Neural progenitor cell (in vitro differentiated cells): ENCODE measurements at regions not wholly inside any gene's neighbourhood (a gene's known extent, or its start where the extent isn't known, plus 50 kb on each side); places are given as distances from the start of the nearest gene placed in this dataset.

Experiments used
- DNase-seq: peaks from one replicate; pipeline ENCODE4 v3.0.0-alpha.2; 2016; ENCODE audit warnings: low spot score
- H2AFZ ChIP-seq: fragments of 200-600 bp; sonication (generic); replicated peaks from 2 replicates; pipeline ENCODE4 v1.6.1; 2016; ENCODE audit warnings: antibody characterized with exemption
- H3F3A ChIP-seq: fragments of 200-600 bp; sonication (generic); 2 replicates; pipeline ENCODE4 v1.6.1; 2016; ENCODE audit warnings: antibody characterized with exemption, low read depth
- H3K27ac ChIP-seq: fragments of 200-600 bp; sonication (generic); 2 replicates; pipeline ENCODE4 v1.5.1; 2016; ENCODE audit warnings: mild to moderate bottlenecking
- H3K27me3 ChIP-seq: fragments of 200-600 bp; sonication (generic); 2 replicates; pipeline ENCODE4 v1.6.1; 2016; ENCODE audit warnings: mild to moderate bottlenecking, moderate library complexity
- H3K36me3 ChIP-seq: fragments of 200-600 bp; sonication (generic); 2 replicates; pipeline ENCODE4 v1.5.1; 2016
- H3K4me1 ChIP-seq: fragments of 200-600 bp; sonication (generic); 2 replicates; pipeline ENCODE4 v1.6.1; 2016; ENCODE audit warnings: mixed run types
- H3K4me2 ChIP-seq: fragments of 200-600 bp; sonication (generic); 2 replicates; pipeline ENCODE4 v1.6.1; 2016
- H3K4me3 ChIP-seq: fragments of 200-600 bp; sonication (generic); 2 replicates; pipeline ENCODE4 v1.5.1; 2016
- H3K79me2 ChIP-seq: fragments of 200-600 bp; sonication (generic); 2 replicates; pipeline ENCODE4 v1.6.1; 2016; ENCODE audit warnings: low read depth
- H3K9ac ChIP-seq: fragments of 200-600 bp; sonication (generic); 2 replicates; pipeline ENCODE4 v1.6.1; 2016
- H3K9me3 ChIP-seq: fragments of 200-600 bp; sonication (generic); 2 replicates; pipeline ENCODE4 v1.5.1; 2016; ENCODE audit warnings: low read depth
- H4K20me1 ChIP-seq: fragments of 200-600 bp; sonication (generic); 2 replicates; pipeline ENCODE4 v1.6.1; 2016; ENCODE audit warnings: low read depth
- H3K27ac Mint-ChIP-seq: 3 replicates; pipeline ENCODE4 v1.8.0; 2021; ENCODE audit warnings: mixed read lengths
- H3K27me3 Mint-ChIP-seq: 2 replicates; pipeline ENCODE4 v1.8.0; 2022; ENCODE audit warnings: low read depth, mild to moderate bottlenecking, inconsistent platforms, moderate library complexity, mixed read lengths; ENCODE audit not compliant: insufficient read depth
- H3K36me3 Mint-ChIP-seq: 3 replicates; pipeline ENCODE4 v1.8.0; 2021; ENCODE audit warnings: mixed read lengths
- H3K4me1 Mint-ChIP-seq: 3 replicates; pipeline ENCODE4 v1.8.0; 2021; ENCODE audit warnings: mixed read lengths
- H3K4me3 Mint-ChIP-seq: 3 replicates; pipeline ENCODE4 v1.8.0; 2021; ENCODE audit warnings: mild to moderate bottlenecking, moderate library complexity, mixed read lengths
- H3K9me3 Mint-ChIP-seq: 3 replicates; pipeline ENCODE4 v1.8.0; 2020; ENCODE audit warnings: mixed read lengths
- CTCF ChIP-seq: fragments of 200-600 bp; sonication (generic); IDR thresholded peaks from 2 replicates; pipeline ENCODE4 v1.5.1; 2017; ENCODE audit warnings: antibody characterized with exemption, mild to moderate bottlenecking
- EZH2 ChIP-seq: fragments of 200-600 bp; sonication (generic); IDR thresholded peaks from 2 replicates; pipeline ENCODE4 v1.6.1; 2017; ENCODE audit warnings: antibody characterized with exemption, mild to moderate bottlenecking, moderate library complexity
- EZH2phosphoT487 ChIP-seq: fragments of 200-600 bp; sonication (generic); IDR thresholded peaks from 2 replicates; pipeline ENCODE4 v1.6.1; 2017; ENCODE audit warnings: antibody characterized with exemption

- H3K4me1 ChIP-seq, result peaks cover 33% of the 10 kb centered on the region
- no peak for TF ChIP-seq EZH2phosphoT487
- no peak for TF ChIP-seq EZH2
- Mint-ChIP-seq H3K4me1 (peaks cover 51% of the 10 kb centered on the region), H3K4me3 (no peak overlapping the region), H3K36me3 (no peaks in the 10 kb centered on the region), H3K27ac (peak overlapping the region; percentile 93), H3K9me3 (no peaks in the 10 kb centered on the region), H3K27me3 (peaks cover 16% of the 10 kb centered on the region)
- no peaks in the 10 kb centered on the region for H4K20me1 ChIP-seq
- H3K9me3 ChIP-seq, result no peaks in the 10 kb centered on the region
- DNase-seq, result peak; percentile 86
- no peak overlapping the region for H3K4me2 ChIP-seq
- H3K9ac ChIP-seq, result no peak overlapping the region
- H3K79me2 ChIP-seq, result no peaks in the 10 kb centered on the region
- no peaks in the 10 kb centered on the region for H3K27me3 ChIP-seq
- H3F3A ChIP-seq, result peaks cover 16% of the 10 kb centered on the region
- H2AFZ ChIP-seq, result no peak overlapping the region
- H3K27ac ChIP-seq, result no peak overlapping the region
- no peak overlapping the region for H3K4me3 ChIP-seq
- H3K36me3 ChIP-seq, result no peaks in the 10 kb centered on the region
Observed at GRCh38 chr17:77637818-77638575, 320.5 kb upstream of the TNRC6C start.

GRCh38 chr17:77640252-77640651 is 318.3 kb upstream of the TNRC6C start:
- H3K4me3 ChIP-seq, result no peak overlapping the region
- H3K27me3 Mint-ChIP-seq, result peaks cover 15% of the 10 kb centered on the region

GRCh38 chr17:77640916-77641605 is 317.4 kb upstream of the TNRC6C start:
- Histone ChIP-seq H2AFZ (no peak overlapping the region), H3K27me3 (no peaks in the 10 kb centered on the region), H3K36me3 (no peaks in the 10 kb centered on the region), H3K4me2 (no peak overlapping the region), H3F3A (peaks cover 5% of the 10 kb centered on the region), H3K4me3 (no peak overlapping the region), H3K4me1 (peaks cover 37% of the 10 kb centered on the region), H3K9me3 (no peaks in the 10 kb centered on the region), H3K27ac (no peak overlapping the region), H3K9ac (no peak overlapping the region), H4K20me1 (no peaks in the 10 kb centered on the region), H3K79me2 (no peaks in the 10 kb centered on the region)
- TF ChIP-seq EZH2 (no peak), CTCF (no peak), EZH2phosphoT487 (no peak)
- peak overlapping the region; percentile 36 for H3K27ac Mint-ChIP-seq
- H3K27me3 Mint-ChIP-seq, result peaks cover 11% of the 10 kb centered on the region
- DNase-seq, result no peak
- H3K36me3 Mint-ChIP-seq, result no peaks in the 10 kb centered on the region
- H3K4me3 Mint-ChIP-seq, result no peak overlapping the region
- H3K9me3 Mint-ChIP-seq, result peaks cover 4% of the 10 kb centered on the region
- H3K4me1 Mint-ChIP-seq, result peaks cover 43% of the 10 kb centered on the region

More at GRCh38 chr17:77640252-77640651, 318.3 kb upstream of the TNRC6C start:
- Histone ChIP-seq H4K20me1 (no peaks in the 10 kb centered on the region), H2AFZ (no peak overlapping the region), H3K4me1 (peaks cover 34% of the 10 kb centered on the region), H3K27me3 (no peaks in the 10 kb centered on the region), H3K36me3 (no peaks in the 10 kb centered on the region), H3K79me2 (no peaks in the 10 kb centered on the region), H3K9me3 (no peaks in the 10 kb centered on the region), H3K4me2 (no peak overlapping the region), H3K27ac (no peak overlapping the region), H3K9ac (no peak overlapping the region), H3F3A (peaks cover 8% of the 10 kb centered on the region)
- Mint-ChIP-seq H3K4me1 (peaks cover 44% of the 10 kb centered on the region), H3K27ac (peak overlapping the region; percentile 22), H3K4me3 (peak overlapping the region; percentile 38), H3K36me3 (no peaks in the 10 kb centered on the region), H3K9me3 (peaks cover 2% of the 10 kb centered on the region)
- no peak for DNase-seq
- TF ChIP-seq EZH2 (no peak), EZH2phosphoT487 (no peak), CTCF (no peak)

- H3F3A ChIP-seq, result peaks cover 5% of the 10 kb centered on the region
- H2AFZ ChIP-seq, result no peak overlapping the region
- no peaks in the 10 kb centered on the region for H3K9me3 ChIP-seq
- peaks cover 10% of the 10 kb centered on the region for H3K27me3 Mint-ChIP-seq
- H3K27me3 ChIP-seq, result no peaks in the 10 kb centered on the region
- peaks cover 45% of the 10 kb centered on the region for H3K4me1 Mint-ChIP-seq
- H3K36me3 ChIP-seq, result no peaks in the 10 kb centered on the region
- H3K27ac Mint-ChIP-seq, result no peak overlapping the region
- H3K9me3 Mint-ChIP-seq, result peaks cover 4% of the 10 kb centered on the region
- no peak overlapping the region for H3K9ac ChIP-seq
- TF ChIP-seq EZH2phosphoT487 (no peak), CTCF (no peak), EZH2 (no peak)
- peaks cover 37% of the 10 kb centered on the region for H3K4me1 ChIP-seq
- no peaks in the 10 kb centered on the region for H3K36me3 Mint-ChIP-seq
- H3K79me2 ChIP-seq, result no peaks in the 10 kb centered on the region
- H4K20me1 ChIP-seq, result no peaks in the 10 kb centered on the region
- DNase-seq, result no peak
- no peak overlapping the region for H3K4me3 ChIP-seq
- no peak overlapping the region for H3K4me3 Mint-ChIP-seq
- no peak overlapping the region for H3K27ac ChIP-seq
- H3K4me2 ChIP-seq, result no peak overlapping the region
Observed at GRCh38 chr17:77641718-77642117, 316.8 kb upstream of the TNRC6C start.
